Stimulated activated CD4-positive, alpha-beta T cell treated with anti-CD3 and anti-CD28 coated beads, Interleukin-15, amount 100 ng/mL, for 24 hours (primary cell): ENCODE measurements at regions not wholly inside any gene's neighbourhood (a gene's known extent, or its start where the extent isn't known, plus 50 kb on each side); places are given as distances from the start of the nearest gene placed in this dataset.

ENCODE experiments used
- DNase-seq: peaks from one replicate; pipeline ENCODE4 v3.0.0-alpha.2; 2020

DNA sequence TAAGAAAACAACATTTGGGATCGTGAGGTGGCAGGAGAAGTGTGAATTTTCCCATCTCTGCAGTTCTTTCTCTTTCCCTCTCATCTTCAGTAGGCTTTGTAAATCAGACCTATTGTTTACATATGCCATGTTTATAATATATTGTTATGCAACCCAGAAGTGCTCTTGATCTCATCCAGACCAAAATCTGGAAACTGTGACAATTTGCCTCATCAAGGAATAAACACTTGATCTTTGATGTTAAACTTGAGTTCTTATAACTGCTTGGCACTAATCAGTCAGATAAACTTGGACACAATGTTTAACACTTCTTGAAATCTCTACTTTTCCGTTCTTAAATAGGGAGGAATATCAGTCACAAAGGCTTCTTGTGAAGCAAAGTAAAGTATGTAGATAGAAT lies 384.7 kb downstream of the DMRT2 start:
- DNase-seq, result no peak

GRCh38 chr9:1440256-1440655 lies 390.1 kb downstream of the DMRT2 start:
- no peak for DNase-seq

GRCh38 chr9:1442105-1442504 lies 391.9 kb downstream of the DMRT2 start:
- no peak for DNase-seq

GRCh38 chr9:1443450-1443849 lies 393.3 kb downstream of the DMRT2 start:
- DNase-seq, result no peak

- DNase-seq, result no peak
Observed at GRCh38 chr9:1446671-1447070, 396.5 kb downstream of the DMRT2 start.

DNA sequence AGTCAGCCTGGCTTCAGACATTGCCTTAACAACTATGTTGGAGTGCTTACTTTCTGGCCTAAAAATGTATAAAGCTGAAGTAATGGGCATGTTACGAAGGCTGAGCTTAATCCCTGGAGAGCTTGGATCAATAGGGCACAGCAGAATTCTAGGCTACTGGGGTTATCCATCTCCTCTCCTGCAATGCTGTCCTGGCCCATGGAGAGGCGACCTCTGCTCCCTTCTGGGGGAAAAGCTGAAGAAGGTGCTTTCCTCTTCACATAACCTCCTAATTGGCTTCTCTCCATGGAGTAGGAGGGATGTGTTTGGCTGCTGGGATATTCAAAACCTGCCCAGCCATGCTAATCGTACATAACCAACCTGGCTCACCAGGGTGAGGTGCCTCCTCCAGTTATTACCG lies 403.5 kb downstream of the DMRT2 start:
- DNase-seq, result no peak

DNA sequence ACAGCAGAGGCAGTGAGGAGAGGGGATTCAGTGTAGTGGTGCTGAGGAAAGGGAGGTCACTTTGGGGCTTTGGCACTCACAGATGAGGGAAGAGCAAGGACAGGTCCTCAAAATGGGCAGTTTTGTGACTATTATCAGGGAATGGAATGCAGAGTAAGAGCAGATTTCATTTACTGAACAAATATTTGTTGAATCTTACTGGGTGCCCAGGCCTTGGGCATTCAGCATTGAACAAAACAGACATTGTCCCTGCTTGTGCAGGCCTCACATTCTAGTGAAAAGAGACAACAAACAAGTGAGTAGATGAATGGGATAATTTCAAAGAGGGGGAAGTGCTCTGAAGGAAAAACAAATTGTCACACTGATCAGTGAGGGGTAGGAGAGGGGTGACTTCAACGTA lies 404.1 kb downstream of the DMRT2 start:
- DNase-seq, result no peak

GRCh38 chr9:1454616-1455347 lies 404.6 kb downstream of the DMRT2 start:
- no peak for DNase-seq

- DNase-seq, result no peak
Observed at GRCh38 chr9:1455766-1456165, 405.6 kb downstream of the DMRT2 start.

- no peak for DNase-seq
Observed at GRCh38 chr9:1456301-1457024, 406.3 kb downstream of the DMRT2 start.

- DNase-seq, result no peak
Observed at GRCh38 chr9:1457460-1457859, 407.3 kb downstream of the DMRT2 start.

GRCh38 chr9:1458503-1458902 lies 408.3 kb downstream of the DMRT2 start:
- DNase-seq, result no peak

DNA sequence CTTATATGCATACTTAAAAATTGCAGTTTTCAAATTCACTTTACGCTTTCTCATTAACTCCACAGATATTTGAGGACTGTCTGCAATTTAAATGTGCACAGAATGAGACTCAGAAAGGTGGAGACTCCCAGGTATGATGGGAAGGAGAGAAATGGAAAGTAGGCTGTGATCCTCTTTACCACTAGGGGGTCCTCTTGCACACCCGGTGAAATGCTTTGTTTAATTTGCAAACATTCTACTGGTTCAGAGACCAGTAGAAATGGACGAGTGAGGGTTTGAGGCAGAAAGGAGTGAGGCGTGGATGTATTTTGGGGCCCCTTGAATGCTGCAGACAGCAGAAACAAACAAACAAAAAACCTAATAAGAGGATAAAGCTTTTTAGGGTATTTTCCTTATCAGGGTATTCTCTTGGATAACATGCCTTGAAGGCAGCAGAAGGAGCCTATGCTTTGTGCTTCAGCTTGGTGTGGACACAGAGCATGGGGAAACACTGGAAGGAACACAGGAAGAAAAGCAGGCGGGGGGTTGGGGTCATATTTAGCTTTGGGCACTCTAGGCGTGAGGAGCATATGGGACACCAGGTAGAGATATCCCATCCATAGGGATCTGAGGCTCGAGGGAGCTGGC lies 410.1 kb downstream of the DMRT2 start:
- peak; percentile 9 for DNase-seq

DNA sequence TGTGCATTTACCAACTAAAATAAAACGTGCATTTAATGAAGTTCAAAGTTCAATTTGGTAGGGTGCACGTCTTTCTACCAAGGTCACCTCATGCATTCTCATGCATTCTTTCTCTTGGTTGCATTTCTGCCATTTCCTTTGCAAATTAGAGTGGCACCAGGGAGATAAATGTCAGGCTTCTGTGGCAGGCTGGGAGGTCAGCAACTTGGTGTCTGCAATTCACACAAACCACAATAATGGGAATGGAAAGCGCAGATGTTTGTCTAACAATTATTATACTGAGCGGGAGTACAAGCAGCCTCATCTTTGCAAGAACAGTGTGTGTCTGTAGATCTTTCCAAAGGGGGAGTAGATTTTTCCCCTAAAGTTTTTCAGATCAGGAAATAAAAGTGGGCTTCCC lies 411.7 kb downstream of the DMRT2 start:
- no peak for DNase-seq

DNA sequence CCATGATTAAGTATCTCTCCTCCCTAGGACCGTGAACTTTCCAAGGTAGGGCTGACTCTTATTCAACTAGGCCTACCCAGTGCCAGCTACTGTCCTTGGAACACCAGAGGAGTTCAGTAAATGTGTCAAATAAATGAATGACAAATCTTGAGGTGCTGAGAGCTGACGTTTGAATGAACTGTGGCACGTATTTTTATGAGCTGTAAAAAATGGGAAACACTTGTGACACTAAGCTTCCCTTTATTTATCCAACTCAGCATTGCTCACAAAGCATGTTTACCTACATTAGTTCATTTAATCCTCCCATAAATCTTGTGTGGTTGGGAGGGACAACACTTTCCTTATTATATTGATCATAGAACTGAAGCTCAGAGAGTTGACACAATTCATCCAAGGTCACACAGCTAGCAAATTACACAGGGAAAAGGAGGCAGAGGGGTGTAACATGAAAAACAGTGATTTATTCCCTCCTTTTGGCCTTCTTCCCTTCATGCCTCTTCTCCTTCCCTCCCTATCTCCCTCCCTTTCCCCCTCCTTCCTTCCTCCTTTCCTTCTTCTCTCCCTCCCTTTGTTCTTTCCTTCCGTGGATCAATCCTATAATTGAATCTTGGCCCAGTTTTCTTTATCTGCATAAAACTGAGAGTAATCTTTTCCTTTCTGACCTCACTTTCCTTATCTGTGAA lies 412.6 kb downstream of the DMRT2 start:
- no peak for DNase-seq

DNA sequence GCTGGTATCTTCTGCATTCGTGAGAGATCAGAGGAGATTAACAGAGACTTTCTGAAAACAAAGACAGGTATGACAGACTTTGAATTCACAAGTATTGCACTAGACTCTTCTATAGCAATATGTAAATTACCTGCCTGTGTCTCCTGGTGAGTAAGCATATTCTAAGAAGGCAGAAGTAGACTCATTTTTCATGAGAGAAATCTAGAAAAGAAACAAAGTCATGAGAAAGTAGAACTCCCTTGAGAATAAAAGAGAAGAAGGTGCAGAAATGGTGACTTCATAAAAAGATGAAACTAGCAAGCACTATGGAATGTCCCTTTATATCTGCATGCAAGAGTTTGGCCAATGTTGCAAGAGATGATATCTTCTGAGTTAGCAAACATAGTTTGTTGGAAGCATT lies 419.8 kb downstream of the DMRT2 start:
- DNase-seq, result no peak

DNA sequence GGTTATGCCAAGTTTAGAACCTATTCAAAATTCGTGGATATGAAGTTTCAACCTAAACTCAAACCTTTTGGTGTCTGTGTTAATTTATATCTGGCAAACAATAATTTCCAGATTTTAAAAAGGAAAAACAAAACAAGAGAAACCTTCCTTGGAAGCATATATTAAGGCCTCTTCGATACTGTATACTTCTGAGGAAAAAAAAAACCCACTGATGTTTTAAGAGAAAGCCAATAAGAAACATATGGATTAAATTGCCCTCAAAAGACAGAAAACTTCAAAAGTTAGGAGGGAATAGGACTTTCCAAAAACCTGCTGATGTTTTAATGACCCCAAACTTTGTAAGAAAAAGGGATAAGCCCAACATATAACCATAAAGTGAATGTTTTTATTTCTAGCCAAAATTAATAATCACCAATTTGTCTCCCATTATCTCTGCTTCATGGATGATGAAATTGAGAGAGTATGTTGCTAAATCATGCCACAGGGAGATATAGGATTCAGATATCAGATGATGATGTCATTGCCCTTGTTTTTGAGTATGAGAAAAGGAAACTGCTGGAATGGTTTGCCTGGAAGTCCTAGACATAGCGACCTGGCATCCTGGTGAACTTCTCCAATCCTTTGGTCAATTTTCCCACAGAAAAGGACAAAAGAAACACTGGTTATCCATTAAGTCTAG lies 423.9 kb downstream of the DMRT2 start:
- no peak for DNase-seq

- DNase-seq, result no peak
Observed at GRCh38 chr9:1474671-1475070, 424.5 kb downstream of the DMRT2 start.

GRCh38 chr9:1490341-1491232 lies 440.4 kb downstream of the DMRT2 start:
- peak; percentile 6 for DNase-seq

- no peak for DNase-seq
Observed at GRCh38 chr9:1492156-1492555, 442.0 kb downstream of the DMRT2 start.

- DNase-seq, result no peak
Observed at GRCh38 chr9:1495282-1496030, 445.3 kb downstream of the DMRT2 start.
